Colonic mucosa (tissue), 4 donors: ENCODE measurements at regions not wholly inside any gene's neighbourhood (a gene's known extent, or its start where the extent isn't known, plus 50 kb on each side); places are given as distances from the start of the nearest gene placed in this dataset.

Experiments
- DNase-seq: peaks from one replicate; pipeline ENCODE4 v3.0.0-alpha.2; 2020
- H3K27ac ChIP-seq: fragments of 200-600 bp; one replicate; pipeline ENCODE4 v1.8.0; 2021
- H3K27me3 ChIP-seq: fragments of 200-600 bp; one replicate; pipeline ENCODE4 v1.8.0; 2021
- H3K36me3 ChIP-seq: fragments of 200-600 bp; one replicate; pipeline ENCODE4 v1.8.0; 2021
- H3K4me1 ChIP-seq: fragments of 200-600 bp; one replicate; pipeline ENCODE4 v1.8.0; 2021; ENCODE audit warnings: mild to moderate bottlenecking
- H3K4me3 ChIP-seq: fragments of 200-600 bp; one replicate; pipeline ENCODE4 v1.8.0; 2021
- H3K9ac ChIP-seq, 2 donors: one replicate each; pipeline ENCODE4 v1.7.0; 2013; ENCODE audit warnings: control low read depth in 2 of 2, low read depth in 2 of 2, low read length in 2 of 2
- H3K9me3 ChIP-seq: fragments of 200-600 bp; one replicate; pipeline ENCODE4 v1.8.0; 2021
- CTCF ChIP-seq: fragments of 200-600 bp; IDR thresholded peaks from one replicate; pipeline ENCODE4 v1.8.0; 2022; ENCODE audit warnings: antibody characterized with exemption, mild to moderate bottlenecking
- intact Hi-C: fragments of 100-400 bp; cut with DNase I; formaldehyde crosslinking; loops from one replicate; pipeline ENCODE4 v1.14.1; 2022
- donor health status: healthy.
- donor health status: DM: no; HTN: no; CAD: no.
- donor health status: DM: no; HTN: no; CAD: no.

GRCh38 chr12:126644236-126645020 lies 1579.2 kb downstream of the AACS start:
- Histone ChIP-seq H3K4me3 (no peak overlapping the region), H3K27me3 (no peaks in the 10 kb centered on the region), H3K9me3 (no peaks in the 10 kb centered on the region), H3K36me3 (no peaks in the 10 kb centered on the region), H3K27ac (no peak overlapping the region), H3K9ac (no peak overlapping the region), H3K4me1 (no peaks in the 10 kb centered on the region)
- intact Hi-C loops = no loop called here
- no peak for TF ChIP-seq CTCF
- no peak for DNase-seq

GRCh38 chr12:126648074-126648473 lies 1582.8 kb downstream of the AACS start:
- Histone ChIP-seq H3K36me3 (no peaks in the 10 kb centered on the region), H3K4me3 (no peak overlapping the region), H3K4me1 (no peaks in the 10 kb centered on the region), H3K27ac (no peak overlapping the region), H3K9me3 (no peaks in the 10 kb centered on the region), H3K9ac (no peak overlapping the region), H3K27me3 (no peaks in the 10 kb centered on the region)
- intact Hi-C loops = no loop called here
- no peak for DNase-seq
- no peak for TF ChIP-seq CTCF

- Histone ChIP-seq H3K27me3 (no peaks in the 10 kb centered on the region), H3K9ac (no peak overlapping the region), H3K36me3 (no peaks in the 10 kb centered on the region), H3K27ac (no peak overlapping the region), H3K4me1 (no peaks in the 10 kb centered on the region), H3K4me3 (no peak overlapping the region), H3K9me3 (no peaks in the 10 kb centered on the region)
- no peak for DNase-seq
- intact Hi-C loops = no loop called here
- TF ChIP-seq CTCF = no peak
Measured at GRCh38 chr12:126651133-126651532, 1585.9 kb downstream of the AACS start.

GRCh38 chr12:126663304-126664094 lies 1598.3 kb downstream of the AACS start:
- no peaks in the 10 kb centered on the region for H3K27me3 ChIP-seq
- TF ChIP-seq CTCF = no peak
- intact Hi-C loops = no loop called here
- H3K4me3 ChIP-seq = no peak overlapping the region
- no peaks in the 10 kb centered on the region for H3K9me3 ChIP-seq
- H3K4me1 ChIP-seq = no peaks in the 10 kb centered on the region
- no peak overlapping the region for H3K9ac ChIP-seq
- no peak overlapping the region for H3K27ac ChIP-seq
- no peaks in the 10 kb centered on the region for H3K36me3 ChIP-seq
- DNase-seq = no peak

GRCh38 chr12:126667339-126667738 lies 1599.6 kb upstream of the TMEM132C start:
- H3K4me1 ChIP-seq = no peaks in the 10 kb centered on the region
- intact Hi-C loops = no loop called here
- DNase-seq = no peak
- no peak overlapping the region for H3K27ac ChIP-seq
- H3K9me3 ChIP-seq = no peaks in the 10 kb centered on the region
- TF ChIP-seq CTCF = no peak
- H3K9ac ChIP-seq = no peak overlapping the region
- no peak overlapping the region for H3K4me3 ChIP-seq
- H3K27me3 ChIP-seq = no peaks in the 10 kb centered on the region
- no peaks in the 10 kb centered on the region for H3K36me3 ChIP-seq
